ENCODE measurements at regions not wholly inside any gene's neighbourhood (a gene's known extent, or its start where the extent isn't known, plus 50 kb on each side); places are given as distances from the start of the nearest gene placed in this dataset.

GRCh38 chr14:104319491-104320241, 181.3 kb downstream of the KIF26A start:
- DNase-seq (ENCODE audit: low read depth), result no peak

GRCh38 chr14:104320611-104321086, 182.3 kb downstream of the KIF26A start:
- DNase-seq (ENCODE audit: low read depth), result no peak

GRCh38 chr14:104321088-104321801, 182.9 kb downstream of the KIF26A start:
- DNase-seq (ENCODE audit: low read depth), result no peak

- no peak for DNase-seq (ENCODE audit: low read depth)
Observed at GRCh38 chr14:104321802-104322130, 183.4 kb downstream of the KIF26A start.

GRCh38 chr14:104322531-104323366, 184.4 kb downstream of the KIF26A start:
- no peak for DNase-seq (ENCODE audit: low read depth)

- DNase-seq (ENCODE audit: low read depth), result no peak
Observed at GRCh38 chr14:104323551-104324175, 185.3 kb downstream of the KIF26A start.

GRCh38 chr14:104326848-104327247, 188.5 kb downstream of the KIF26A start:
- DNase-seq (ENCODE audit: low read depth), result no peak

GRCh38 chr14:104328607-104329006, 190.2 kb downstream of the KIF26A start:
- DNase-seq (ENCODE audit: low read depth), result no peak

GRCh38 chr14:104329793-104330192, 191.4 kb downstream of the KIF26A start:
- no peak for DNase-seq (ENCODE audit: low read depth)

GRCh38 chr14:104331871-104332605, 193.7 kb downstream of the KIF26A start:
- no peak for DNase-seq (ENCODE audit: low read depth)

- no peak for DNase-seq (ENCODE audit: low read depth)
Observed at GRCh38 chr14:104332634-104333270, 194.4 kb downstream of the KIF26A start.

GRCh38 chr14:104333646-104334423, 195.4 kb downstream of the KIF26A start:
- DNase-seq (ENCODE audit: low read depth), result no peak

- DNase-seq (ENCODE audit: low read depth), result no peak
Observed at GRCh38 chr14:104334424-104335161, 196.2 kb downstream of the KIF26A start.

- no peak for DNase-seq (ENCODE audit: low read depth)
Observed at GRCh38 chr14:104335176-104335575, 196.8 kb downstream of the KIF26A start.

GRCh38 chr14:104335611-104336010, 197.2 kb downstream of the KIF26A start:
- no peak for DNase-seq (ENCODE audit: low read depth)

GRCh38 chr14:104337351-104337750, 199.0 kb downstream of the KIF26A start:
- DNase-seq (ENCODE audit: low read depth), result no peak

- DNase-seq (ENCODE audit: low read depth), result no peak
Observed at GRCh38 chr14:104339361-104339760, 201.0 kb downstream of the KIF26A start.

- no peak for DNase-seq (ENCODE audit: low read depth)
Observed at GRCh38 chr14:104339829-104340228, 201.4 kb downstream of the KIF26A start.

Data from non-pigmented ciliary epithelial cell (primary cell).